HL-60 (cell line): ENCODE measurements at regions not wholly inside any gene's neighbourhood (a gene's known extent, or its start where the extent isn't known, plus 50 kb on each side); places are given as distances from the start of the nearest gene placed in this dataset.

Experiments used
- GABPA ChIP-seq: IDR thresholded peaks from 2 replicates; pipeline ENCODE4 v1.6.1; 2012; ENCODE audit warnings: low read depth
- POLR2AphosphoS5 ChIP-seq: IDR thresholded peaks from 2 replicates; pipeline ENCODE4 v1.6.1; 2012; ENCODE audit warnings: low read depth
- SPI1 ChIP-seq: IDR thresholded peaks from 2 replicates; pipeline ENCODE4 v1.6.1; 2012; ENCODE audit warnings: low read depth, mild to moderate bottlenecking, borderline replicate concordance
- TF ChIP-seq, protein P1 (sequence below): IDR thresholded peaks from one replicate; pipeline ENCODE4 v1.5.1; 2011; ENCODE audit warnings: low read length, control low read depth, inconsistent platforms; ENCODE audit not compliant: insufficient read depth
- TF ChIP-seq, protein P2 (sequence below): IDR thresholded peaks from 2 replicates; pipeline ENCODE4 v1.6.1; 2012; ENCODE audit warnings: low read depth; ENCODE audit not compliant: insufficient replicate concordance

DNA sequence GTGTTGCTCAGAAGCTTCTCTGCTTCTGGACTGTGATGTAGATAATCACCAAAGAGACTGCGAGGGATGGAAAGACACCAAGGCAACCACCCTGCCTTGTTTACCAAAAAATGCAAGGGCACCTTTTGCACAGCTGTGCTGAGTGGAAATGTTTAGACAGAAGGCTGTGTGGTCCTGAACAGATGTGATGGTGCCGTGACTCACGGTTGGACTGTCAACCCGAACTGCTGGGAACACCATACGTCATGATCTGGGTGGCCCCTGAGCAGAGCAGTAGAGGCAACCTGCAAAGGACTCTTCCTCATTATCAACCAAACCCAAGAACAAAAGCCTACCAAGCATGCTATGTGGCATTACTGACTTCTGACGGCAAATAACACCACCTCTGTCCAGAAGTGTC, 61.3 kb upstream of the LPP start:
- TF ChIP-seq, protein P1, sequence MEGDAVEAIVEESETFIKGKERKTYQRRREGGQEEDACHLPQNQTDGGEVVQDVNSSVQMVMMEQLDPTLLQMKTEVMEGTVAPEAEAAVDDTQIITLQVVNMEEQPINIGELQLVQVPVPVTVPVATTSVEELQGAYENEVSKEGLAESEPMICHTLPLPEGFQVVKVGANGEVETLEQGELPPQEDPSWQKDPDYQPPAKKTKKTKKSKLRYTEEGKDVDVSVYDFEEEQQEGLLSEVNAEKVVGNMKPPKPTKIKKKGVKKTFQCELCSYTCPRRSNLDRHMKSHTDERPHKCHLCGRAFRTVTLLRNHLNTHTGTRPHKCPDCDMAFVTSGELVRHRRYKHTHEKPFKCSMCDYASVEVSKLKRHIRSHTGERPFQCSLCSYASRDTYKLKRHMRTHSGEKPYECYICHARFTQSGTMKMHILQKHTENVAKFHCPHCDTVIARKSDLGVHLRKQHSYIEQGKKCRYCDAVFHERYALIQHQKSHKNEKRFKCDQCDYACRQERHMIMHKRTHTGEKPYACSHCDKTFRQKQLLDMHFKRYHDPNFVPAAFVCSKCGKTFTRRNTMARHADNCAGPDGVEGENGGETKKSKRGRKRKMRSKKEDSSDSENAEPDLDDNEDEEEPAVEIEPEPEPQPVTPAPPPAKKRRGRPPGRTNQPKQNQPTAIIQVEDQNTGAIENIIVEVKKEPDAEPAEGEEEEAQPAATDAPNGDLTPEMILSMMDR = no peak
- TF ChIP-seq POLR2AphosphoS5 (no peak), GABPA (no peak), SPI1 (no peak)
- TF ChIP-seq, protein P2, sequence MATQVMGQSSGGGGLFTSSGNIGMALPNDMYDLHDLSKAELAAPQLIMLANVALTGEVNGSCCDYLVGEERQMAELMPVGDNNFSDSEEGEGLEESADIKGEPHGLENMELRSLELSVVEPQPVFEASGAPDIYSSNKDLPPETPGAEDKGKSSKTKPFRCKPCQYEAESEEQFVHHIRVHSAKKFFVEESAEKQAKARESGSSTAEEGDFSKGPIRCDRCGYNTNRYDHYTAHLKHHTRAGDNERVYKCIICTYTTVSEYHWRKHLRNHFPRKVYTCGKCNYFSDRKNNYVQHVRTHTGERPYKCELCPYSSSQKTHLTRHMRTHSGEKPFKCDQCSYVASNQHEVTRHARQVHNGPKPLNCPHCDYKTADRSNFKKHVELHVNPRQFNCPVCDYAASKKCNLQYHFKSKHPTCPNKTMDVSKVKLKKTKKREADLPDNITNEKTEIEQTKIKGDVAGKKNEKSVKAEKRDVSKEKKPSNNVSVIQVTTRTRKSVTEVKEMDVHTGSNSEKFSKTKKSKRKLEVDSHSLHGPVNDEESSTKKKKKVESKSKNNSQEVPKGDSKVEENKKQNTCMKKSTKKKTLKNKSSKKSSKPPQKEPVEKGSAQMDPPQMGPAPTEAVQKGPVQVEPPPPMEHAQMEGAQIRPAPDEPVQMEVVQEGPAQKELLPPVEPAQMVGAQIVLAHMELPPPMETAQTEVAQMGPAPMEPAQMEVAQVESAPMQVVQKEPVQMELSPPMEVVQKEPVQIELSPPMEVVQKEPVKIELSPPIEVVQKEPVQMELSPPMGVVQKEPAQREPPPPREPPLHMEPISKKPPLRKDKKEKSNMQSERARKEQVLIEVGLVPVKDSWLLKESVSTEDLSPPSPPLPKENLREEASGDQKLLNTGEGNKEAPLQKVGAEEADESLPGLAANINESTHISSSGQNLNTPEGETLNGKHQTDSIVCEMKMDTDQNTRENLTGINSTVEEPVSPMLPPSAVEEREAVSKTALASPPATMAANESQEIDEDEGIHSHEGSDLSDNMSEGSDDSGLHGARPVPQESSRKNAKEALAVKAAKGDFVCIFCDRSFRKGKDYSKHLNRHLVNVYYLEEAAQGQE = no peak
